ENCODE measurements at regions not wholly inside any gene's neighbourhood (a gene's known extent, or its start where the extent isn't known, plus 50 kb on each side); places are given as distances from the start of the nearest gene placed in this dataset.

GRCh38 chr11:45518141-45518832, 147.1 kb downstream of the CHST1 start:
- TF ChIP-seq CTCF (conservative IDR thresholded peaks at IDR 0.05) (no peak), ZFX (IDR thresholded peaks at IDR 0.05) (no peak)

Measured in C4-2B (cell line).